ENCODE measurements at regions not wholly inside any gene's neighbourhood (a gene's known extent, or its start where the extent isn't known, plus 50 kb on each side); places are given as distances from the start of the nearest gene placed in this dataset.

DNA sequence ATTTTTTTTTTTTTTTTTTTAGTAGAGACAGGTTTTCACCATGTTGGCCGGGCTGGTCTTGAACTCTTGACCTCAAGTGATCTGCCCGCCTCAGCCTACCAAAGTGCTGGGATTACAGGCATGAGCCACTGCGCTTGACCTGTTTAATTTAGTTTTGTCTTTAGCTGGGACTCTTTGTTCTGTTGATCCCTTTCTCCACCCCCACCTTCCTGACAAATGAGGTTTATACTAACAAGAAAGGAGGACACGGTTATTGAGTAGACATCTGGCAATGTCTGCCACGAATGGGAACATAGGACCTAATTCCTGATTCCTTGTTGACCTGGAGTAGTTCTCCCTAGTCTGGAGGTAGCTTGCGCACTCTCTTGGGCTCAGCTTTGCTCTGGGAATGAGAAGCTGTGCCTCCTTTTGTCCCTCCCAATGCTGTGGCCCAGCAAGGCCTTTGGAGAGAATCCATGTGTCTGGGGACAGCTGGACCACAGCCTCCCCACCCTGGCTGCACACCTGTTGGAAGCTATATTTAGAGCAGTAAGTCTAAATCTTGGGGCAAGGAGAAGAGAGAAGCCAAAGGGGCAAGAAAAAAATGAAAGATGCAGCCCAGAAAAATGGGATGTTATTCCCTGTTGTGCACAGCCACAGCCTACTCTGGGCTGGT, 53.2 kb upstream of the ADPGK start:
- TF ChIP-seq, protein P1, sequence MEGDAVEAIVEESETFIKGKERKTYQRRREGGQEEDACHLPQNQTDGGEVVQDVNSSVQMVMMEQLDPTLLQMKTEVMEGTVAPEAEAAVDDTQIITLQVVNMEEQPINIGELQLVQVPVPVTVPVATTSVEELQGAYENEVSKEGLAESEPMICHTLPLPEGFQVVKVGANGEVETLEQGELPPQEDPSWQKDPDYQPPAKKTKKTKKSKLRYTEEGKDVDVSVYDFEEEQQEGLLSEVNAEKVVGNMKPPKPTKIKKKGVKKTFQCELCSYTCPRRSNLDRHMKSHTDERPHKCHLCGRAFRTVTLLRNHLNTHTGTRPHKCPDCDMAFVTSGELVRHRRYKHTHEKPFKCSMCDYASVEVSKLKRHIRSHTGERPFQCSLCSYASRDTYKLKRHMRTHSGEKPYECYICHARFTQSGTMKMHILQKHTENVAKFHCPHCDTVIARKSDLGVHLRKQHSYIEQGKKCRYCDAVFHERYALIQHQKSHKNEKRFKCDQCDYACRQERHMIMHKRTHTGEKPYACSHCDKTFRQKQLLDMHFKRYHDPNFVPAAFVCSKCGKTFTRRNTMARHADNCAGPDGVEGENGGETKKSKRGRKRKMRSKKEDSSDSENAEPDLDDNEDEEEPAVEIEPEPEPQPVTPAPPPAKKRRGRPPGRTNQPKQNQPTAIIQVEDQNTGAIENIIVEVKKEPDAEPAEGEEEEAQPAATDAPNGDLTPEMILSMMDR (IDR thresholded peaks at IDR 0.05) = no peak
- no peak for TF ChIP-seq POLR2A (IDR thresholded peaks at IDR 0.05)

Measured in body of pancreas (tissue), 4 donors.